ENCODE measurements at regions not wholly inside any gene's neighbourhood (a gene's known extent, or its start where the extent isn't known, plus 50 kb on each side); places are given as distances from the start of the nearest gene placed in this dataset.

DNA sequence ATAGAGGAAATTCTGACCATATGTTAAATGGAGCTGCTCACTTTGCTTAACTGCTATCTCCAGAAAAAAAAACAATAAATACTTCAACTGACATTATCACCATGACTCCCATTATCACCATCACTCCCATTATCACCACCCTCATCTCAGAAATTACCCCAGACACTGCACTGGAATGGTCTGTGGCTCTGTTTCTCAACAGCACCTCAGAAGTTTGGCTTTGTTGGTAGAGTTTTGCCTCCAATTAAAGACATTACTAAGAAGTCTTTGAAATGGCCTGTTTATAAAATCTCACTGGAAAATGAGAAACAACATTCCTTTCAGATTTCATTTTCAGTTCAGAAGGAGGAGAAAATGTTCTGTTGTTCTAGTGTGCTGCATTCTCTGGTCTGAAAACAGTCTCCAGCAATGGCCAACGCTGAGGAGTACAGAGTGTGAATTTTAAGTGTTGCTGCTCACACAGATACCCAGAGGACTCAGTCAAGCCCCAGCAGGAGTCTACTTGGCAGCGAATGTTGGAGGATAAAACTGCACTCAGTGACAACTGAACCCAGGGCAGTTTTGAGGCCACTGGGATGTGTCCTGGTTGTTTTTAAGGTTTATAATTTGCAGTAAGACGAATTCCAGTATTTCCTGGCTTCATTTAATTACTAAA lies 364.5 kb upstream of the CDH2 start:
- TF ChIP-seq CTCF (conservative IDR thresholded peaks at IDR 0.05 in 1 of 2, IDR thresholded peaks at IDR 0.05 in 1 of 2; ENCODE audit: extremely low read depth in 1 of 2, insufficient read depth in 1 of 2, low read depth in 1 of 2, low read length in 2 of 2) (no peak), EZH2 (IDR thresholded peaks at IDR 0.05; ENCODE audit: borderline replicate concordance, low read length) (no peak)

Data from mammary epithelial cell (primary cell).